ENCODE measurements at regions not wholly inside any gene's neighbourhood (a gene's known extent, or its start where the extent isn't known, plus 50 kb on each side); places are given as distances from the start of the nearest gene placed in this dataset.

DNA sequence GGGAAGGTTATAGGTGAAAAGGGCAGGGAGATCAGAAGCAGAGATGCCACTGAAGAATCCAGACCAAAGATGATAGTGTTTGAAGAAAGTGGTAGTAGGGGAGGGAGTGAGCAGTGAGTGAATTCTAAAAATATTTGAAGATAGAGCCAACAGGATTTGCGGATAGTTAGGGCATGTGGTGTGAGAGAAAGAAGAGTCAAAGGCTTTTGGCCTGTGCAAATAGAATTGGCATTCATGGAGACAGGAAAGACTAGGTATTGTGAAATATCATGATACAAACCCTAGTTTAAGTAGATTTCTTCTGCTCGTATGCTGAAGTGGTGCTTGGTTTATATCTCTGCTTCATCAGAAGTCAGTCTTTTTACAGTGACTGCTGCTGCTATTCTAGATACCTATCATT is 224.2 kb upstream of the CFAP20DC start:
- TF ChIP-seq SP1 (IDR thresholded peaks at IDR 0.05) = no peak
- TF ChIP-seq FOXA1 (IDR thresholded peaks at IDR 0.05) = no peak
- no peak for TF ChIP-seq ARNT (IDR thresholded peaks at IDR 0.05)
- TF ChIP-seq, protein P1, sequence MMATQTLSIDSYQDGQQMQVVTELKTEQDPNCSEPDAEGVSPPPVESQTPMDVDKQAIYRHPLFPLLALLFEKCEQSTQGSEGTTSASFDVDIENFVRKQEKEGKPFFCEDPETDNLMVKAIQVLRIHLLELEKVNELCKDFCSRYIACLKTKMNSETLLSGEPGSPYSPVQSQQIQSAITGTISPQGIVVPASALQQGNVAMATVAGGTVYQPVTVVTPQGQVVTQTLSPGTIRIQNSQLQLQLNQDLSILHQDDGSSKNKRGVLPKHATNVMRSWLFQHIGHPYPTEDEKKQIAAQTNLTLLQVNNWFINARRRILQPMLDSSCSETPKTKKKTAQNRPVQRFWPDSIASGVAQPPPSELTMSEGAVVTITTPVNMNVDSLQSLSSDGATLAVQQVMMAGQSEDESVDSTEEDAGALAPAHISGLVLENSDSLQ (IDR thresholded peaks at IDR 0.05) = no peak
- no peak for TF ChIP-seq NFRKB (IDR thresholded peaks at IDR 0.05)
- no peak for TF ChIP-seq TARDBP (IDR thresholded peaks at IDR 0.05)
- TF ChIP-seq FOXM1 (IDR thresholded peaks at IDR 0.05; ENCODE audit: borderline replicate concordance) = no peak
- no peak for TF ChIP-seq SUZ12 (IDR thresholded peaks at IDR 0.05)
- no peak for TF ChIP-seq LEF1 (IDR thresholded peaks at IDR 0.05; ENCODE audit: borderline replicate concordance)
- TF ChIP-seq HDGF (IDR thresholded peaks at IDR 0.05; ENCODE audit: borderline replicate concordance) = no peak
